GM19463 (cell line): ENCODE measurements at regions not wholly inside any gene's neighbourhood (a gene's known extent, or its start where the extent isn't known, plus 50 kb on each side); places are given as distances from the start of the nearest gene placed in this dataset.
"Not testable (repeated sequence)": the region's sequence is repeated elsewhere in the genome, so short reads cannot be mapped to it uniquely, and the experiment has no call there.

ENCODE experiments used
- ATAC-seq: cut with Tn5 transposase; IDR thresholded peaks from one replicate; pipeline ENCODE4 v1.9.1; 2021; ENCODE audit warnings: mild to moderate bottlenecking, moderate library complexity; ENCODE audit not compliant: unreplicated experiment

GRCh38 chr10:22158426-22158825, 59.4 kb downstream of the EBLN1 start:
- no peak for ATAC-seq

- ATAC-seq: no peak
Observed at GRCh38 chr10:22156750-22157149, 61.1 kb downstream of the EBLN1 start.

- ATAC-seq: no peak
Observed at GRCh38 chr10:22152403-22152802, 65.4 kb downstream of the EBLN1 start.

- ATAC-seq: no peak
Observed at GRCh38 chr10:22150842-22151241, 67.0 kb downstream of the EBLN1 start.

- ATAC-seq: no peak
Observed at GRCh38 chr10:22148961-22149360, 68.9 kb downstream of the EBLN1 start.

GRCh38 chr10:22145873-22146272, 71.9 kb downstream of the EBLN1 start:
- ATAC-seq: not testable (repeated sequence)

GRCh38 chr10:22137542-22137941, 80.3 kb downstream of the EBLN1 start:
- no peak for ATAC-seq

- ATAC-seq: no peak
Observed at GRCh38 chr10:22135591-22135990, 82.2 kb downstream of the EBLN1 start.

GRCh38 chr10:22133749-22134624, 83.8 kb downstream of the EBLN1 start:
- peak; percentile 80 for ATAC-seq

- ATAC-seq: not testable (repeated sequence)
Observed at GRCh38 chr10:22130824-22131223, 87.0 kb downstream of the EBLN1 start.

GRCh38 chr10:22129612-22130011, 88.2 kb downstream of the EBLN1 start:
- ATAC-seq: not testable (repeated sequence)

- ATAC-seq: not testable (repeated sequence)
Observed at GRCh38 chr10:22121181-22121580, 96.6 kb downstream of the EBLN1 start.

- ATAC-seq: not testable (repeated sequence)
Observed at GRCh38 chr10:22120072-22120471, 97.7 kb downstream of the EBLN1 start.

- ATAC-seq: not testable (repeated sequence)
Observed at GRCh38 chr10:22119575-22119974, 98.2 kb downstream of the EBLN1 start.

GRCh38 chr10:22111705-22112104, 106.1 kb downstream of the EBLN1 start:
- ATAC-seq: no peak

GRCh38 chr10:22111260-22111659, 106.6 kb downstream of the EBLN1 start:
- no peak for ATAC-seq

- no peak for ATAC-seq
Observed at GRCh38 chr10:22110761-22111160, 107.1 kb downstream of the EBLN1 start.

GRCh38 chr10:22105270-22105669, 101.7 kb upstream of the DNAJC1 start:
- no peak for ATAC-seq

GRCh38 chr10:22103701-22104470, 100.4 kb upstream of the DNAJC1 start:
- ATAC-seq: no peak

GRCh38 chr10:22097696-22098095, 94.2 kb upstream of the DNAJC1 start:
- ATAC-seq: no peak

GRCh38 chr10:22091260-22091659, 87.7 kb upstream of the DNAJC1 start:
- not testable (repeated sequence) for ATAC-seq

GRCh38 chr10:22087402-22087738, 83.8 kb upstream of the DNAJC1 start:
- no peak for ATAC-seq
